OCI-M2 (cell line): ENCODE measurements at regions not wholly inside any gene's neighbourhood (a gene's known extent, or its start where the extent isn't known, plus 50 kb on each side); places are given as distances from the start of the nearest gene placed in this dataset.
"Not testable (repeated sequence)": the region's sequence is repeated elsewhere in the genome, so short reads cannot be mapped to it uniquely, and the experiment has no call there.

Source experiments
- DNase-seq: peaks from one replicate; lab custom pipeline; 2025; ENCODE audit not compliant: unreplicated experiment; lab: John Stamatoyannopoulos, UW

GRCh38 chr12:97968641-97969197, 506.1 kb downstream of the RMST start:
- no peak for DNase-seq

- DNase-seq = no peak
Measured at GRCh38 chr12:97977870-97978405, 515.3 kb downstream of the RMST start.

- no peak for DNase-seq
Measured at GRCh38 chr12:97982684-97983083, 520.1 kb downstream of the RMST start.

GRCh38 chr12:97983796-97984195, 521.2 kb downstream of the RMST start:
- DNase-seq = no peak

GRCh38 chr12:97984436-97984835, 521.8 kb downstream of the RMST start:
- DNase-seq = no peak

- DNase-seq = no peak
Measured at GRCh38 chr12:97984974-97985580, 522.5 kb downstream of the RMST start.

- DNase-seq = no peak
Measured at GRCh38 chr12:97985834-97986233, 523.2 kb downstream of the RMST start.

GRCh38 chr12:97988588-97988987, 526.0 kb downstream of the RMST start:
- DNase-seq = not testable (repeated sequence)

- no peak for DNase-seq
Measured at GRCh38 chr12:97989366-97989940, 525.9 kb upstream of the TMPO start.

- DNase-seq = no peak
Measured at GRCh38 chr12:97994746-97995484, 520.5 kb upstream of the TMPO start.

- no peak for DNase-seq
Measured at GRCh38 chr12:97995559-97995958, 519.8 kb upstream of the TMPO start.

- no peak for DNase-seq
Measured at GRCh38 chr12:98001430-98001829, 514.0 kb upstream of the TMPO start.

GRCh38 chr12:98002887-98003493, 512.4 kb upstream of the TMPO start:
- DNase-seq = no peak

GRCh38 chr12:98007963-98008362, 507.4 kb upstream of the TMPO start:
- no peak for DNase-seq

- no peak for DNase-seq
Measured at GRCh38 chr12:98013560-98013959, 501.8 kb upstream of the TMPO start.

GRCh38 chr12:98018836-98019235, 496.6 kb upstream of the TMPO start:
- DNase-seq = no peak

- DNase-seq = no peak
Measured at GRCh38 chr12:98020376-98020775, 495.0 kb upstream of the TMPO start.

GRCh38 chr12:98022961-98023360, 492.4 kb upstream of the TMPO start:
- DNase-seq = no peak

- DNase-seq = no peak
Measured at GRCh38 chr12:98037401-98038140, 477.8 kb upstream of the TMPO start.

- DNase-seq = no peak
Measured at GRCh38 chr12:98042668-98043067, 472.7 kb upstream of the TMPO start.

GRCh38 chr12:98045395-98045794, 470.0 kb upstream of the TMPO start:
- no peak for DNase-seq
